ENCODE measurements at regions not wholly inside any gene's neighbourhood (a gene's known extent, or its start where the extent isn't known, plus 50 kb on each side); places are given as distances from the start of the nearest gene placed in this dataset.

DNA sequence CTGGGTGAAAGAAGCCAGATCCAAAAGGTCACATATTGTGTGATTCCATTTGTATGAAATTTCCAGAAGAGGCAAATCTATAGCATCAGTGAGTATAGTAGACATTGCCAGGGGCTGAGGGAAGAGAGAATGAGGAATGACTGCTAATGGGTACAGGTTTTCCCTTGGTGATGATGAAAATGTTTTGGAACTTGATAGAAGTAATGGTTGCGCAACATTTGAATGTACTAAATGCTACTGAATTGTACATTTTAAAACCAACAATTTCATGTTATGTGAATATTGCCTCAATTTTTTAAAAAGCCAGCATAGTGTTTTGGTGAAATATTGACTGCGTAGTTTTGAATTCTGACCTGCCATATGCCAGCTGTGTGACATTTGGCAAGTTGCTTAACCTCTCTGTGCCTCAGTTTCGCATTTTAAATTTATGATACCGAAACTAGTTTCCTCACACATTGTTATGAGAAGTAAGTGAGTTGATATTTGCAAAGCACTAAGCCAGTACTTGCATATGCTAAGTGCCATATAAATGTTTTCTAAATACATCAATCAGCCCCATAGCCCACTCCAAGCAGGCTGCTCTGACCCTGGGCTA is 75.4 kb upstream of the TMEM45B start:
- intact Hi-C loops (cut with DNase I), result no loop called here
- DNase-seq (no peak), ATAC-seq (no peak)
- H3K27me3 ChIP-seq, result no peaks in the 10 kb centered on the region
- no peaks in the 10 kb centered on the region for H3K4me1 ChIP-seq
- H3K27ac ChIP-seq, result no peak overlapping the region
- no peak overlapping the region for H3K4me3 ChIP-seq
- H3K9me3 ChIP-seq, result no peaks in the 10 kb centered on the region
- WGBS, 2 donors, result 89 to 97% methylated on average over 4 of the region's 4 CpGs
- no peak for TF ChIP-seq POLR2A (IDR thresholded peaks at IDR 0.05)
- TF ChIP-seq, protein P1, sequence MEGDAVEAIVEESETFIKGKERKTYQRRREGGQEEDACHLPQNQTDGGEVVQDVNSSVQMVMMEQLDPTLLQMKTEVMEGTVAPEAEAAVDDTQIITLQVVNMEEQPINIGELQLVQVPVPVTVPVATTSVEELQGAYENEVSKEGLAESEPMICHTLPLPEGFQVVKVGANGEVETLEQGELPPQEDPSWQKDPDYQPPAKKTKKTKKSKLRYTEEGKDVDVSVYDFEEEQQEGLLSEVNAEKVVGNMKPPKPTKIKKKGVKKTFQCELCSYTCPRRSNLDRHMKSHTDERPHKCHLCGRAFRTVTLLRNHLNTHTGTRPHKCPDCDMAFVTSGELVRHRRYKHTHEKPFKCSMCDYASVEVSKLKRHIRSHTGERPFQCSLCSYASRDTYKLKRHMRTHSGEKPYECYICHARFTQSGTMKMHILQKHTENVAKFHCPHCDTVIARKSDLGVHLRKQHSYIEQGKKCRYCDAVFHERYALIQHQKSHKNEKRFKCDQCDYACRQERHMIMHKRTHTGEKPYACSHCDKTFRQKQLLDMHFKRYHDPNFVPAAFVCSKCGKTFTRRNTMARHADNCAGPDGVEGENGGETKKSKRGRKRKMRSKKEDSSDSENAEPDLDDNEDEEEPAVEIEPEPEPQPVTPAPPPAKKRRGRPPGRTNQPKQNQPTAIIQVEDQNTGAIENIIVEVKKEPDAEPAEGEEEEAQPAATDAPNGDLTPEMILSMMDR (IDR thresholded peaks at IDR 0.05), result no peak
- H3K36me3 ChIP-seq (replicated peaks in 1 of 2; ENCODE audit: insufficient read depth in 1 of 2, low read depth in 2 of 2), result no peaks in the 10 kb centered on the region

DNA sequence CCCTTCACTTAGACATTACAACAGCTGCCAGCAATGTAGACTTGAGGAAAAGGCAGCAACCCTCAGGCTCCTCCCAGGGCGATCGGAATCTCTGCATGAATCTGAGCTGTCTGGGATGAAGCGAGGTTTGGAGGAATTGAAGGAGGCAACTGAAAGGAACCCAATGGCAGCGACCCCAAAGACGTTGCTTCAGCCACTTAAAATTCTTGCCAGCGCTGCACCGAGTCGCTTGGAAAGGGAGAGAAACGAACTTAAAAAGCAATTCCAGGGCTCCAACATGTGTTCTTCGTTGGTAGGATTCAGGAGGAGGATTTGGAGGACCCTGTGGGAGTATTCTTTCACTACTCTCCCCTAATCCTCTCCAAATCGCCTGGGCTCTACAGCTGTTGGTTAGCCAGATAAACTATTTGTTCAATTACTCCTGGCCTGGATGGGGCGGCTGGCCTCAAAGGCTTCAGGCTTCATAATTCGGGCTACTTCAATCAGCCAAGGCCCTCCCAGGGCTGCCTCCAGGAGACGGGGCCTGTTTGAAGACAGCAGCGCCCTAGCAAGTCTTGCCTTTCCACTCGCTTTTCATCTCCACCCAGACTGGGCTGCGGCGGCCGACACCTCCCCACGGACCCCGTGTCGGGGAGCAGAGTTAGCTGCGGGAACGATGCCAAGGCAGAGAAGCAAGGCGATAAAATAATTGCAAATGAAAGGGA is 72.4 kb upstream of the TMEM45B start:
- ATAC-seq (no peak), DNase-seq (no peak)
- no peak overlapping the region for H3K4me3 ChIP-seq
- H3K9me3 ChIP-seq, result no peaks in the 10 kb centered on the region
- H3K36me3 ChIP-seq (replicated peaks in 1 of 2; ENCODE audit: insufficient read depth in 1 of 2, low read depth in 2 of 2), result no peaks in the 10 kb centered on the region
- no peaks in the 10 kb centered on the region for H3K27me3 ChIP-seq
- TF ChIP-seq, protein P1 (IDR thresholded peaks at IDR 0.05), result no peak
- no peak for TF ChIP-seq POLR2A (IDR thresholded peaks at IDR 0.05)
- intact Hi-C loops (cut with DNase I), result no loop called here
- WGBS, 2 donors, result 71 to 73% methylated on average over 25 of the region's 25 CpGs
- no peaks in the 10 kb centered on the region for H3K4me1 ChIP-seq
- H3K27ac ChIP-seq, result no peak overlapping the region

DNA sequence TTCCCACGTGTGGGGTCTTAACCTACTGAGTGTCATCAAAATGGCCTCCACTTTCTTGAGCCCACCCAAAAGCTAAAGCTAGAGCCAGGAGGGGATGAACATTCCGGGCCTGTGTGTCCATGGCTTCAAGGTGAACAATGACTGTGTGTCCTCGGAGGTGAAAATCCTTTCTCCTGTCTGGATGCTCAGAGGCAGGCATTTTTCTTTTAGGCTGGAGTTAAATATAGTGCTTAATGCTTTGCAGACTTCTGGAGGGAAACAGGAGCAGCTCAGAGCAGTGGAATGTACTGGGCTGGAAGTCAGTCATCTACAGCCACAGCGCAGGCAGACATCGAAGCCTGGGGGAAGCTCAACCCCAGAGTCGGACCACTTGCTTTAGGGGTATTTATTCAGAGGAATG is 68.6 kb upstream of the TMEM45B start:
- WGBS, 2 donors, result 73 to 76% methylated on average over 6 of the region's 6 CpGs
- H3K4me1 ChIP-seq, result peaks cover 7% of the 10 kb centered on the region
- H3K27me3 ChIP-seq, result no peaks in the 10 kb centered on the region
- DNase-seq, result no peak
- intact Hi-C loops (cut with DNase I), result loop anchor here (5.0 kb wide), 1 partner anchor 385 kb away; no protein-coding TSS in a partner anchor
- no peak for ATAC-seq
- H3K36me3 ChIP-seq (replicated peaks in 1 of 2; ENCODE audit: insufficient read depth in 1 of 2, low read depth in 2 of 2), result no peaks in the 10 kb centered on the region
- TF ChIP-seq, protein P1 (IDR thresholded peaks at IDR 0.05), result no peak
- no peak for TF ChIP-seq POLR2A (IDR thresholded peaks at IDR 0.05)
- no peak overlapping the region for H3K4me3 ChIP-seq
- H3K9me3 ChIP-seq, result no peaks in the 10 kb centered on the region
- H3K27ac ChIP-seq, result no peak overlapping the region

DNA sequence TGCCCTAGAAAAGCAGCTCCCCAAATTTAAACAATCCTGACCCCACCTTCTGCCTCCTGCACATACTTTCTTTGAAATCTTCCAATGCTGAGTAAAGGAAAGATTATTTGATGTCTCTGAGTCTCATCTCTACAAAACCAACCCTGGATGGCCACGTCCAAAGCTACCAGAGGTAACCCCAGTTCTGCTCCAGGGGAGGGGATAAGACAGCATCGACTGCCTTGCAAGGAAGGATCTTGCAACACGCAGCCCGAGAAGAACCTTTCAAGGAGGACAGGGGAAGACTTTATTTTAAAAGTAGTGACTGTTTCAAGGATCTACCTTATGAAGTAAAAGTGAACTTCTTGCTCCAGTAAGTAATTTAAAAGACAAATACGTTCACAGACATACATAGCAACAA is 66.5 kb upstream of the TMEM45B start:
- DNase-seq (no peak), ATAC-seq (no peak)
- TF ChIP-seq, protein P1 (IDR thresholded peaks at IDR 0.05), result no peak
- TF ChIP-seq POLR2A (IDR thresholded peaks at IDR 0.05), result no peak
- no peak overlapping the region for H3K4me3 ChIP-seq
- H3K36me3 ChIP-seq (replicated peaks in 1 of 2; ENCODE audit: insufficient read depth in 1 of 2, low read depth in 2 of 2), result no peaks in the 10 kb centered on the region
- H3K27ac ChIP-seq, result no peak overlapping the region
- intact Hi-C loops (cut with DNase I), result loop anchor here (5.0 kb wide), 1 partner anchor 387 kb away; no protein-coding TSS in a partner anchor
- 56 to 77% methylated on average over 5 of the region's 5 CpGs for WGBS, 2 donors
- peaks cover 7% of the 10 kb centered on the region for H3K4me1 ChIP-seq
- H3K27me3 ChIP-seq, result no peaks in the 10 kb centered on the region
- no peaks in the 10 kb centered on the region for H3K9me3 ChIP-seq
